HG02840 (cell line): ENCODE measurements at regions not wholly inside any gene's neighbourhood (a gene's known extent, or its start where the extent isn't known, plus 50 kb on each side); places are given as distances from the start of the nearest gene placed in this dataset.
"Not testable (repeated sequence)": the region's sequence is repeated elsewhere in the genome, so short reads cannot be mapped to it uniquely, and the experiment has no call there.

Experiments used
- ATAC-seq: cut with Tn5 transposase; IDR thresholded peaks from one replicate; pipeline ENCODE4 v1.9.1; 2021; ENCODE audit warnings: mild to moderate bottlenecking, moderate library complexity, moderate number of reproducible peaks; ENCODE audit not compliant: unreplicated experiment, low FRiP score

- ATAC-seq = no peak
These were observed 378.8 kb downstream of the MED13L start for GRCh38 chr12:115898670-115899069.

- ATAC-seq = no peak
These were observed 379.8 kb downstream of the MED13L start for GRCh38 chr12:115897729-115898128.

GRCh38 chr12:115895247-115895646 is 382.2 kb downstream of the MED13L start:
- ATAC-seq = no peak

GRCh38 chr12:115891556-115892164 is 385.8 kb downstream of the MED13L start:
- ATAC-seq = no peak

- no peak for ATAC-seq
These were observed 390.8 kb downstream of the MED13L start for GRCh38 chr12:115886666-115887065.

GRCh38 chr12:115885040-115885690 is 392.3 kb downstream of the MED13L start:
- ATAC-seq = no peak

- no peak for ATAC-seq
These were observed 394.6 kb downstream of the MED13L start for GRCh38 chr12:115882936-115883335.

- ATAC-seq = no peak
These were observed 397.3 kb downstream of the MED13L start for GRCh38 chr12:115880238-115880637.

- ATAC-seq = no peak
These were observed 398.1 kb downstream of the MED13L start for GRCh38 chr12:115879354-115879753.

- ATAC-seq = no peak
These were observed 403.9 kb downstream of the MED13L start for GRCh38 chr12:115873451-115874082.

GRCh38 chr12:115872919-115873357 is 404.6 kb downstream of the MED13L start:
- no peak for ATAC-seq

GRCh38 chr12:115872212-115872611 is 405.3 kb downstream of the MED13L start:
- no peak for ATAC-seq

GRCh38 chr12:115871714-115872113 is 405.8 kb downstream of the MED13L start:
- no peak for ATAC-seq

GRCh38 chr12:115870510-115870909 is 407.0 kb downstream of the MED13L start:
- no peak for ATAC-seq

- ATAC-seq = no peak
These were observed 407.5 kb downstream of the MED13L start for GRCh38 chr12:115870021-115870420.

- no peak for ATAC-seq
These were observed 407.9 kb downstream of the MED13L start for GRCh38 chr12:115869604-115870003.

- ATAC-seq = no peak
These were observed 408.9 kb downstream of the MED13L start for GRCh38 chr12:115868624-115869023.

GRCh38 chr12:115867854-115868253 is 409.6 kb downstream of the MED13L start:
- no peak for ATAC-seq

GRCh38 chr12:115866909-115867525 is 410.5 kb downstream of the MED13L start:
- no peak for ATAC-seq

GRCh38 chr12:115866281-115866680 is 411.2 kb downstream of the MED13L start:
- ATAC-seq = not testable (repeated sequence)

GRCh38 chr12:115864396-115864795 is 413.1 kb downstream of the MED13L start:
- no peak for ATAC-seq
